ENCODE measurements at regions not wholly inside any gene's neighbourhood (a gene's known extent, or its start where the extent isn't known, plus 50 kb on each side); places are given as distances from the start of the nearest gene placed in this dataset.
"Not testable (repeated sequence)": the region's sequence is repeated elsewhere in the genome, so short reads cannot be mapped to it uniquely, and the experiment has no call there.

GRCh38 chr5:58172946-58173345 lies 286.9 kb downstream of the PLK2 start:
- TF ChIP-seq CTCF (conservative IDR thresholded peaks at IDR 0.05; ENCODE audit: low read depth, low read length): no peak

GRCh38 chr5:58165152-58165551 lies 294.7 kb downstream of the PLK2 start:
- no peak for DNase-seq (ENCODE audit: low read depth)
- TF ChIP-seq CTCF (conservative IDR thresholded peaks at IDR 0.05; ENCODE audit: low read depth, low read length): no peak
- no peak overlapping the region for H3K4me3 ChIP-seq (ENCODE audit: low read length)

More at GRCh38 chr5:58172946-58173345, 286.9 kb downstream of the PLK2 start:
- H3K4me3 ChIP-seq (ENCODE audit: low read length): no peak overlapping the region
- DNase-seq (ENCODE audit: low read depth): no peak

- not testable (repeated sequence) for DNase-seq (ENCODE audit: low read depth); H3K4me3 ChIP-seq (ENCODE audit: low read length)
Measured at GRCh38 chr5:58161889-58162288, 298.0 kb downstream of the PLK2 start.

GRCh38 chr5:58156973-58157701 lies 302.7 kb downstream of the PLK2 start:
- TF ChIP-seq CTCF (conservative IDR thresholded peaks at IDR 0.05; ENCODE audit: low read depth, low read length): no peak
- DNase-seq (ENCODE audit: low read depth): no peak
- no peak overlapping the region for H3K4me3 ChIP-seq (ENCODE audit: low read length)

GRCh38 chr5:58156361-58156760 lies 303.5 kb downstream of the PLK2 start:
- DNase-seq (ENCODE audit: low read depth): no peak
- no peak overlapping the region for H3K4me3 ChIP-seq (ENCODE audit: low read length)
- TF ChIP-seq CTCF (conservative IDR thresholded peaks at IDR 0.05; ENCODE audit: low read depth, low read length): no peak

- TF ChIP-seq CTCF (conservative IDR thresholded peaks at IDR 0.05; ENCODE audit: low read depth, low read length): no peak
- no peak for DNase-seq (ENCODE audit: low read depth)
- H3K4me3 ChIP-seq (ENCODE audit: low read length): no peak overlapping the region
Measured at GRCh38 chr5:58153255-58153654, 306.6 kb downstream of the PLK2 start.

GRCh38 chr5:58151414-58151813 lies 308.5 kb downstream of the PLK2 start:
- no peak overlapping the region for H3K4me3 ChIP-seq (ENCODE audit: low read length)
- no peak for TF ChIP-seq CTCF (conservative IDR thresholded peaks at IDR 0.05; ENCODE audit: low read depth, low read length)
- no peak for DNase-seq (ENCODE audit: low read depth)

Data from retinal pigment epithelial cell (primary cell).